Muscle layer of duodenum (tissue), 2 donors: ENCODE measurements at regions not wholly inside any gene's neighbourhood (a gene's known extent, or its start where the extent isn't known, plus 50 kb on each side); places are given as distances from the start of the nearest gene placed in this dataset.

Source experiments
- H3K27ac ChIP-seq: one replicate; pipeline ENCODE4 v1.7.0; 2013; ENCODE audit warnings: mild to moderate bottlenecking, low read length
- H3K27me3 ChIP-seq: one replicate; pipeline ENCODE4 v1.7.0; 2013; ENCODE audit warnings: low read depth, mild to moderate bottlenecking, control low read depth, low read length
- H3K36me3 ChIP-seq, 2 donors: one replicate each; pipeline ENCODE4 v1.7.0; 2013; ENCODE audit warnings: low read length in 2 of 2, control low read depth in 1 of 2, mild to moderate bottlenecking in 1 of 2; ENCODE audit not compliant: insufficient read depth in 2 of 2, control insufficient read depth in 1 of 2
- H3K4me1 ChIP-seq, 2 donors: one replicate each; pipeline ENCODE4 v1.7.0; 2013; ENCODE audit warnings: low read length in 2 of 2, mild to moderate bottlenecking in 2 of 2, control low read depth in 1 of 2, moderate library complexity in 1 of 2; ENCODE audit not compliant: insufficient read depth in 2 of 2, control insufficient read depth in 1 of 2
- H3K4me3 ChIP-seq, 2 donors: one replicate each; pipeline ENCODE4 v1.7.0; 2013; ENCODE audit warnings: low read length in 2 of 2, low read depth in 1 of 2, mild to moderate bottlenecking in 1 of 2
- H3K9me3 ChIP-seq, 2 donors: one replicate each; pipeline ENCODE4 v1.7.0; 2013; ENCODE audit warnings: low read length in 2 of 2, control low read depth in 1 of 2, mild to moderate bottlenecking in 1 of 2; ENCODE audit not compliant: control insufficient read depth in 1 of 2
- donor health status: healthy.

- Histone ChIP-seq H3K4me3 (no peak overlapping the region), H3K27ac (no peak overlapping the region), H3K4me1 (peaks cover 0 to 23% of the 10 kb centered on the region in 2 donors), H3K27me3 (no peaks in the 10 kb centered on the region), H3K36me3 (no peaks in the 10 kb centered on the region), H3K9me3 (no peaks in the 10 kb centered on the region)
Observed at GRCh38 chr12:114747012-114747858, 63.3 kb upstream of the TBX3 start.

- Histone ChIP-seq H3K9me3 (no peaks in the 10 kb centered on the region), H3K27me3 (no peaks in the 10 kb centered on the region), H3K4me1 (peaks cover 0 to 18% of the 10 kb centered on the region in 2 donors), H3K4me3 (no peak overlapping the region), H3K36me3 (no peaks in the 10 kb centered on the region), H3K27ac (no peak overlapping the region)
Observed at GRCh38 chr12:114746297-114747011, 62.5 kb upstream of the TBX3 start.

- peaks cover 0 to 15% of the 10 kb centered on the region in 2 donors for H3K4me1 ChIP-seq
- H3K9me3 ChIP-seq = no peaks in the 10 kb centered on the region
- H3K4me3 ChIP-seq = peak overlapping the region; percentile 1 to 36
Observed at GRCh38 chr12:114744691-114745090, 60.7 kb upstream of the TBX3 start.

GRCh38 chr12:114744285-114744684 is 60.3 kb upstream of the TBX3 start:
- H3K27ac ChIP-seq = no peak overlapping the region
- H3K27me3 ChIP-seq = no peaks in the 10 kb centered on the region
- H3K9me3 ChIP-seq = no peaks in the 10 kb centered on the region
- H3K36me3 ChIP-seq = no peaks in the 10 kb centered on the region
- H3K4me1 ChIP-seq = peaks cover 0 to 15% of the 10 kb centered on the region in 2 donors
- peak overlapping the region; percentile 1 to 36 for H3K4me3 ChIP-seq

More at GRCh38 chr12:114744691-114745090, 60.7 kb upstream of the TBX3 start:
- no peaks in the 10 kb centered on the region for H3K36me3 ChIP-seq
- H3K27ac ChIP-seq = no peak overlapping the region
- H3K27me3 ChIP-seq = no peaks in the 10 kb centered on the region

- Histone ChIP-seq H3K27me3 (no peaks in the 10 kb centered on the region), H3K27ac (no peak overlapping the region), H3K4me3 (no peak overlapping the region), H3K4me1 (peaks cover 0 to 15% of the 10 kb centered on the region in 2 donors), H3K36me3 (no peaks in the 10 kb centered on the region), H3K9me3 (no peaks in the 10 kb centered on the region)
Observed at GRCh38 chr12:114743799-114744198, 59.8 kb upstream of the TBX3 start.

- H3K9me3 ChIP-seq = no peaks in the 10 kb centered on the region
- H3K27me3 ChIP-seq = no peaks in the 10 kb centered on the region
- H3K4me3 ChIP-seq = no peak overlapping the region
- no peak overlapping the region for H3K27ac ChIP-seq
- H3K36me3 ChIP-seq = no peaks in the 10 kb centered on the region
- H3K4me1 ChIP-seq = peaks cover 0 to 15% of the 10 kb centered on the region in 2 donors
Observed at GRCh38 chr12:114743289-114743688, 59.3 kb upstream of the TBX3 start.

GRCh38 chr12:114742363-114742762 is 58.4 kb upstream of the TBX3 start:
- no peaks in the 10 kb centered on the region for H3K36me3 ChIP-seq
- no peaks in the 10 kb centered on the region for H3K9me3 ChIP-seq
- peaks cover 0 to 15% of the 10 kb centered on the region in 2 donors for H3K4me1 ChIP-seq
- H3K27ac ChIP-seq = no peak overlapping the region
- H3K27me3 ChIP-seq = no peaks in the 10 kb centered on the region
- no peak overlapping the region for H3K4me3 ChIP-seq

- Histone ChIP-seq H3K27me3 (no peaks in the 10 kb centered on the region), H3K4me3 (no peak overlapping the region), H3K9me3 (no peaks in the 10 kb centered on the region), H3K36me3 (no peaks in the 10 kb centered on the region), H3K4me1 (peaks cover 0 to 15% of the 10 kb centered on the region in 2 donors), H3K27ac (no peak overlapping the region)
Observed at GRCh38 chr12:114741940-114742339, 58.0 kb upstream of the TBX3 start.

- no peak overlapping the region for H3K27ac ChIP-seq
- H3K4me1 ChIP-seq = peaks cover 0 to 21% of the 10 kb centered on the region in 2 donors
- peaks cover 8% of the 10 kb centered on the region for H3K27me3 ChIP-seq
- no peak overlapping the region for H3K4me3 ChIP-seq
- no peaks in the 10 kb centered on the region for H3K36me3 ChIP-seq
- no peaks in the 10 kb centered on the region for H3K9me3 ChIP-seq
Observed at GRCh38 chr12:114740448-114740847, 56.5 kb upstream of the TBX3 start.

- H3K4me3 ChIP-seq = no peak overlapping the region
- no peak overlapping the region for H3K27ac ChIP-seq
- H3K27me3 ChIP-seq = peaks cover 22% of the 10 kb centered on the region
- peaks cover 0 to 6% of the 10 kb centered on the region in 2 donors for H3K4me1 ChIP-seq
- no peaks in the 10 kb centered on the region for H3K9me3 ChIP-seq
- H3K36me3 ChIP-seq = no peaks in the 10 kb centered on the region
Observed at GRCh38 chr12:114738460-114739184, 54.6 kb upstream of the TBX3 start.
